SK-N-SH treated with all-trans-retinoic acid at 6 μM for 48 hours (cell line): ENCODE measurements at regions not wholly inside any gene's neighbourhood (a gene's known extent, or its start where the extent isn't known, plus 50 kb on each side); places are given as distances from the start of the nearest gene placed in this dataset.
"Not testable (repeated sequence)": the region's sequence is repeated elsewhere in the genome, so short reads cannot be mapped to it uniquely, and the experiment has no call there.

Source experiments
- ATAC-seq: fragments of 200-7000 bp; cut with Tn5 transposase; 3 replicates; pipeline ENCODE4 v1.9.1; 2020; ENCODE audit warnings: mild to moderate bottlenecking, moderate library complexity
- ARNTL ChIP-seq: fragments of 450-650 bp; formaldehyde crosslinking; IDR thresholded peaks from 2 replicates; pipeline ENCODE4 v1.5.0; 2020; ENCODE audit warnings: low read depth, mild to moderate bottlenecking, moderate library complexity, borderline replicate concordance
- BACH2 ChIP-seq: fragments of 250-450 bp; sonication (Bioruptor Pico); IDR thresholded peaks from 2 replicates; pipeline ENCODE4 v1.9.0; 2021; ENCODE audit warnings: mild to moderate bottlenecking, borderline replicate concordance
- CREB5 ChIP-seq: fragments of 250-450 bp; sonication (Bioruptor Pico); IDR thresholded peaks from 2 replicates; pipeline ENCODE4 v1.5.1; 2020; ENCODE audit warnings: low read depth, mild to moderate bottlenecking, moderate library complexity
- GLIS3 ChIP-seq: fragments of 250-450 bp; sonication (Bioruptor Pico); IDR thresholded peaks from 2 replicates; pipeline ENCODE4 v1.5.0; 2020; ENCODE audit warnings: mild to moderate bottlenecking, moderate library complexity
- OSR1 ChIP-seq: fragments of 250-450 bp; sonication (Bioruptor Pico); IDR thresholded peaks from 2 replicates; pipeline ENCODE4 v1.8.0; 2022; ENCODE audit warnings: moderate library complexity, mild to moderate bottlenecking, inconsistent platforms
- PATZ1 ChIP-seq: fragments of 250-450 bp; sonication (Bioruptor Pico); IDR thresholded peaks from 2 replicates; pipeline ENCODE4 v1.8.0; 2020; ENCODE audit warnings: mild to moderate bottlenecking, moderate library complexity, borderline replicate concordance
- POU6F1 ChIP-seq: fragments of 250-450 bp; sonication (Bioruptor Pico); IDR thresholded peaks from 2 replicates; pipeline ENCODE4 v1.8.0; 2021; ENCODE audit warnings: low read depth, mild to moderate bottlenecking, moderate library complexity, borderline replicate concordance
- RARB ChIP-seq: fragments of 250-450 bp; sonication (Bioruptor Pico); IDR thresholded peaks from 2 replicates; pipeline ENCODE4 v1.8.0; 2021; ENCODE audit warnings: mild to moderate bottlenecking, moderate library complexity
- SNAI2 ChIP-seq: fragments of 250-450 bp; sonication (Bioruptor Pico); IDR thresholded peaks from 2 replicates; pipeline ENCODE4 v1.5.0; 2020; ENCODE audit warnings: mild to moderate bottlenecking, moderate library complexity
- TCF4 ChIP-seq: fragments of 250-450 bp; sonication (Bioruptor Pico); IDR thresholded peaks from 2 replicates; pipeline ENCODE4 v1.8.0; 2021; ENCODE audit warnings: mild to moderate bottlenecking, moderate library complexity, borderline replicate concordance
- TOX ChIP-seq: fragments of 250-450 bp; sonication (Bioruptor Pico); IDR thresholded peaks from 2 replicates; pipeline ENCODE4 v1.8.0; 2021; ENCODE audit warnings: mild to moderate bottlenecking, moderate library complexity, borderline replicate concordance
- TSHZ2 ChIP-seq: fragments of 250-450 bp; sonication (Bioruptor Pico); IDR thresholded peaks from 2 replicates; pipeline ENCODE4 v1.5.0; 2020; ENCODE audit warnings: mild to moderate bottlenecking, moderate library complexity
- ZC3H10 ChIP-seq: fragments of 250-450 bp; sonication (Bioruptor Pico); IDR thresholded peaks from 2 replicates; pipeline ENCODE4 v1.5.1; 2021; ENCODE audit warnings: mild to moderate bottlenecking, moderate library complexity
- ZFP3 ChIP-seq: fragments of 250-450 bp; sonication (Bioruptor Pico); IDR thresholded peaks from 2 replicates; pipeline ENCODE4 v1.5.0; 2020; ENCODE audit warnings: mild to moderate bottlenecking, moderate library complexity
- ZNF565 ChIP-seq: fragments of 450-650 bp; formaldehyde crosslinking; conservative IDR thresholded peaks from 2 replicates; pipeline ENCODE4 v1.5.0; 2020; ENCODE audit warnings: low read depth, mild to moderate bottlenecking, moderate library complexity
- ZNF70 ChIP-seq: fragments of 450-650 bp; formaldehyde crosslinking; IDR thresholded peaks from 2 replicates; pipeline ENCODE4 v1.5.0; 2020; ENCODE audit warnings: mild to moderate bottlenecking, moderate library complexity

GRCh38 chr6:81023709-81024108 lies 728.8 kb downstream of the TENT5A start:
- no peak for ATAC-seq
- TF ChIP-seq TCF4 (CRISPR knock-in tag) (no peak), TSHZ2 (CRISPR knock-in tag) (no peak), SNAI2 (CRISPR knock-in tag) (no peak), CREB5 (CRISPR knock-in tag) (no peak), ARNTL (no peak), POU6F1 (CRISPR knock-in tag) (no peak), ZC3H10 (CRISPR knock-in tag) (no peak), RARB (no peak), PATZ1 (CRISPR knock-in tag) (no peak), TOX (CRISPR knock-in tag) (no peak), GLIS3 (CRISPR knock-in tag) (no peak), ZNF565 (CRISPR knock-in tag) (no peak), BACH2 (CRISPR knock-in tag) (no peak), ZFP3 (CRISPR knock-in tag) (no peak)
- TF ChIP-seq, all 23 proteins: peak for 0

- TF ChIP-seq ARNTL (no peak), ZNF70 (CRISPR knock-in tag) (no peak), TOX (CRISPR knock-in tag) (no peak), GLIS3 (CRISPR knock-in tag) (no peak), TSHZ2 (CRISPR knock-in tag) (no peak), CREB5 (CRISPR knock-in tag) (no peak), RARB (no peak), OSR1 (CRISPR knock-in tag) (no peak)
- no peak for ATAC-seq
Measured at GRCh38 chr6:81023007-81023582, 729.4 kb downstream of the TENT5A start.

- not testable (repeated sequence) for ATAC-seq
Measured at GRCh38 chr6:81017586-81017985, 734.9 kb downstream of the TENT5A start.
